Epithelial cell of esophagus (primary cell): ENCODE measurements at regions not wholly inside any gene's neighbourhood (a gene's known extent, or its start where the extent isn't known, plus 50 kb on each side); places are given as distances from the start of the nearest gene placed in this dataset.

Experiments
- DNase-seq: peaks from one replicate; pipeline ENCODE4 v3.0.0; 2010; ENCODE audit warnings: low read depth
- H3K4me3 ChIP-seq: 2 replicates; pipeline ENCODE4 v1.5.1; 2011; ENCODE audit warnings: mild to moderate bottlenecking, low read length, control low read depth
- CTCF ChIP-seq: IDR thresholded peaks from 2 replicates; pipeline ENCODE4 v1.5.1; 2011; ENCODE audit warnings: low read depth, mild to moderate bottlenecking, low read length, control low read depth, inconsistent platforms; ENCODE audit not compliant: insufficient read depth; ENCODE audit errors: missing control alignments

- H3K4me3 ChIP-seq: no peak overlapping the region
- no peak for DNase-seq
- no peak for TF ChIP-seq CTCF
These were observed 69.4 kb upstream of the STXBP5L start for GRCh38 chr3:120838441-120839091.

DNA sequence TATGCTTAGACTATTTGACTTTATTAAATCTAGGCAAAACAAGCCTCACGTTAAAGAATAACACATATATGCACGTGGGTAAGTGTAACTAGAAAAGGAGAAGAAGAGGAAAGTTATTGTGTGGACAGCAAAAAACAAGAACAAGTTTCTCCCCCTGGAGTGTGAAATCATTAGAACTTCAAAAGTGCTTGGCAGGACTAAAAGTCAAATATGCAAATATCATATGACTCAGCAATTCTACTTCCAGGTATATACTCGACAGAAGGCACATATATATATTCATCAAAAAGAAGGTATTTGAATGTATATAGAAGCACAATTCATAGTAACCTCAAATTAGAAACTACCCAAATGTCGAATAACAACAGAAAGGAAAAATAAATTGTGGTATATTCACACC, 68.9 kb upstream of the STXBP5L start:
- no peak overlapping the region for H3K4me3 ChIP-seq
- no peak for TF ChIP-seq CTCF
- peak; percentile 11 for DNase-seq

GRCh38 chr3:120841264-120841663, 66.7 kb upstream of the STXBP5L start:
- no peak for DNase-seq
- TF ChIP-seq CTCF: no peak
- no peak overlapping the region for H3K4me3 ChIP-seq

GRCh38 chr3:120846073-120846472, 61.9 kb upstream of the STXBP5L start:
- no peak overlapping the region for H3K4me3 ChIP-seq
- no peak for TF ChIP-seq CTCF
- no peak for DNase-seq

GRCh38 chr3:120848503-120848902, 59.5 kb upstream of the STXBP5L start:
- H3K4me3 ChIP-seq: no peak overlapping the region
- TF ChIP-seq CTCF: no peak
- DNase-seq: no peak

DNA sequence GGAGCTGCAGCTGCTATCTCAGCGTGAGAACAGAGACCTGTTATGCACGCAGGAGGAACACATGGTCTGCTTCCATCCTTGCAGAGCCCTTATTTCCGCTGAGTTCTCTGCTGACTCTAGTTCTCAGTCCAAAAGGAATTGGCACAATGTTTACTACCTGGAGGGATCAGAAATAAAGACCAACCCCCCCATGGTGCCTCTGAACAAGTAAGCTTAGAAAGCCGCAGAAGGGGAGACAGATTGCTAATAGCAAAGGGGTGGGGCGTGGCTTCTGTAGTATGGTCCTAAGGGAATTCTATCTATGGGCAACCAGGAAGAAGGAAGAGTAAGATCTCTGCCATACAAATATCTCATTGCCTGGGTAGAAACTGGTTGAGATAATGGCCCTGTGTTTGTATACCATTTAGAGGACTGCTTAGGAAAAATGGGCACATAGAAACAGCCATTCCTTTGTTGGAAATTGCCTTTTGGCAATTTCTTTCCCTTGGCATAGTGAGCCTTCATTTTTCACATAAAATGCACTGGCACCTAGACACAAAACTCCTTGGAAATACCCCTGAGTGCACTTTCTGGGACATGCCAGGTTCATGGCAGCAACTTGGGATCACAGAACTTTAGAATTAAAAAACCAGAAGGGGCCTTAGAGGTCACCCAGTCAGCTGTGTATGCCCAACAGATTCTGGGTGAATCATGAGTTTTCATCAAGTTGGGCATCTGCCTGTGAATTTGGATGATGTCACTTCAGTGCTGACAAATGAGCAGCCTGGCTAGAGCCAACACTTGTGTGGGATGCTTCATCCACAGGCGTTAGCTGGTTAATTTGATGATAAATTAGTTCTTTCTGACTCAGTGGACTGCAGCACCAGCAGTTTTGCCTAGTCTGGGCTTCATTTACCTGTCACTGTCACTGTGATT, 57.4 kb upstream of the STXBP5L start:
- no peak for DNase-seq

More for the DNA sequence above, 57.4 kb upstream of the STXBP5L start:
- no peak overlapping the region for H3K4me3 ChIP-seq
- TF ChIP-seq CTCF: no peak
